SK-N-SH treated with all-trans-retinoic acid at 6 μM for 48 hours (cell line): ENCODE measurements at regions not wholly inside any gene's neighbourhood (a gene's known extent, or its start where the extent isn't known, plus 50 kb on each side); places are given as distances from the start of the nearest gene placed in this dataset.

Experiments used
- BACH2 ChIP-seq: fragments of 250-450 bp; sonication (Bioruptor Pico); IDR thresholded peaks from 2 replicates; pipeline ENCODE4 v1.9.0; 2021; ENCODE audit warnings: mild to moderate bottlenecking, borderline replicate concordance
- CSDC2 ChIP-seq: fragments of 250-450 bp; sonication (Bioruptor Pico); IDR thresholded peaks from 2 replicates; pipeline ENCODE4 v1.5.0; 2020; ENCODE audit warnings: mild to moderate bottlenecking, moderate library complexity
- CSRNP3 ChIP-seq: fragments of 250-450 bp; sonication (Bioruptor Pico); IDR thresholded peaks from 2 replicates; pipeline ENCODE4 v1.5.1; 2021; ENCODE audit warnings: mild to moderate bottlenecking, moderate library complexity
- ESRRG ChIP-seq: fragments of 250-450 bp; sonication (Bioruptor Pico); IDR thresholded peaks from 2 replicates; pipeline ENCODE4 v1.6.1; 2021; ENCODE audit warnings: mild to moderate bottlenecking
- RARB ChIP-seq: fragments of 250-450 bp; sonication (Bioruptor Pico); IDR thresholded peaks from 2 replicates; pipeline ENCODE4 v1.8.0; 2021; ENCODE audit warnings: mild to moderate bottlenecking, moderate library complexity
- SNAI2 ChIP-seq: fragments of 250-450 bp; sonication (Bioruptor Pico); IDR thresholded peaks from 2 replicates; pipeline ENCODE4 v1.5.0; 2020; ENCODE audit warnings: mild to moderate bottlenecking, moderate library complexity
- TCF4 ChIP-seq: fragments of 250-450 bp; sonication (Bioruptor Pico); IDR thresholded peaks from 2 replicates; pipeline ENCODE4 v1.8.0; 2021; ENCODE audit warnings: mild to moderate bottlenecking, moderate library complexity, borderline replicate concordance
- TSHZ2 ChIP-seq: fragments of 250-450 bp; sonication (Bioruptor Pico); IDR thresholded peaks from 2 replicates; pipeline ENCODE4 v1.5.0; 2020; ENCODE audit warnings: mild to moderate bottlenecking, moderate library complexity
- ZFP3 ChIP-seq: fragments of 250-450 bp; sonication (Bioruptor Pico); IDR thresholded peaks from 2 replicates; pipeline ENCODE4 v1.5.0; 2020; ENCODE audit warnings: mild to moderate bottlenecking, moderate library complexity
- ZFP30 ChIP-seq: fragments of 450-650 bp; formaldehyde crosslinking; IDR thresholded peaks from 2 replicates; pipeline ENCODE4 v1.5.0; 2022; ENCODE audit warnings: mild to moderate bottlenecking, moderate library complexity
- TF ChIP-seq, protein P1 (sequence below): fragments of 250-450 bp; sonication (Bioruptor Pico); IDR thresholded peaks from 2 replicates; pipeline ENCODE4 v1.8.0; 2020; ENCODE audit warnings: mild to moderate bottlenecking, moderate library complexity, borderline replicate concordance

GRCh38 chr4:178142724-178143123, 700.5 kb upstream of the AGA start:
- TF ChIP-seq TSHZ2 (no peak), ESRRG (CRISPR knock-in tag) (no peak), RARB (CRISPR knock-in tag) (no peak), ZFP3 (CRISPR knock-in tag) (no peak), CSRNP3 (CRISPR knock-in tag) (no peak), CSDC2 (no peak), SNAI2 (no peak), TCF4 (CRISPR knock-in tag) (no peak), ZFP30 (CRISPR knock-in tag) (no peak), BACH2 (CRISPR knock-in tag) (no peak)
- TF ChIP-seq, protein P1, sequence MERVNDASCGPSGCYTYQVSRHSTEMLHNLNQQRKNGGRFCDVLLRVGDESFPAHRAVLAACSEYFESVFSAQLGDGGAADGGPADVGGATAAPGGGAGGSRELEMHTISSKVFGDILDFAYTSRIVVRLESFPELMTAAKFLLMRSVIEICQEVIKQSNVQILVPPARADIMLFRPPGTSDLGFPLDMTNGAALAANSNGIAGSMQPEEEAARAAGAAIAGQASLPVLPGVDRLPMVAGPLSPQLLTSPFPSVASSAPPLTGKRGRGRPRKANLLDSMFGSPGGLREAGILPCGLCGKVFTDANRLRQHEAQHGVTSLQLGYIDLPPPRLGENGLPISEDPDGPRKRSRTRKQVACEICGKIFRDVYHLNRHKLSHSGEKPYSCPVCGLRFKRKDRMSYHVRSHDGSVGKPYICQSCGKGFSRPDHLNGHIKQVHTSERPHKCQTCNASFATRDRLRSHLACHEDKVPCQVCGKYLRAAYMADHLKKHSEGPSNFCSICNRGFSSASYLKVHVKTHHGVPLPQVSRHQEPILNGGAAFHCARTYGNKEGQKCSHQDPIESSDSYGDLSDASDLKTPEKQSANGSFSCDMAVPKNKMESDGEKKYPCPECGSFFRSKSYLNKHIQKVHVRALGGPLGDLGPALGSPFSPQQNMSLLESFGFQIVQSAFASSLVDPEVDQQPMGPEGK (CRISPR knock-in tag) = no peak
